Breast epithelium (tissue), 3 donors: ENCODE measurements at regions not wholly inside any gene's neighbourhood (a gene's known extent, or its start where the extent isn't known, plus 50 kb on each side); places are given as distances from the start of the nearest gene placed in this dataset.

ENCODE experiments used
- CTCF ChIP-seq, 3 donors: fragments of 450-650 bp; IDR thresholded peaks; one replicate each; pipeline ENCODE4 v1.5.1; 2016 to 2017; ENCODE audit warnings: antibody characterized with exemption in 3 of 3, mild to moderate bottlenecking in 3 of 3, moderate library complexity in 3 of 3
- POLR2A ChIP-seq: fragments of 450-650 bp; IDR thresholded peaks from one replicate; pipeline ENCODE4 v1.6.1; 2016; ENCODE audit warnings: antibody characterized with exemption, mild to moderate bottlenecking, moderate library complexity
- POLR2AphosphoS5 ChIP-seq, 3 donors: sonication (generic); formaldehyde crosslinking; IDR thresholded peaks; one replicate each; pipeline ENCODE4 v1.6.1; 2017; ENCODE audit warnings: antibody characterized with exemption in 3 of 3

GRCh38 chr4:156100651-156101050 is 147.0 kb upstream of the CTSO start:
- TF ChIP-seq POLR2AphosphoS5 (IDR thresholded peaks at IDR 0.05) (no peak), CTCF (IDR thresholded peaks at IDR 0.05) (no peak), POLR2A (no peak)
